ENCODE measurements at regions not wholly inside any gene's neighbourhood (a gene's known extent, or its start where the extent isn't known, plus 50 kb on each side); places are given as distances from the start of the nearest gene placed in this dataset.

DNA sequence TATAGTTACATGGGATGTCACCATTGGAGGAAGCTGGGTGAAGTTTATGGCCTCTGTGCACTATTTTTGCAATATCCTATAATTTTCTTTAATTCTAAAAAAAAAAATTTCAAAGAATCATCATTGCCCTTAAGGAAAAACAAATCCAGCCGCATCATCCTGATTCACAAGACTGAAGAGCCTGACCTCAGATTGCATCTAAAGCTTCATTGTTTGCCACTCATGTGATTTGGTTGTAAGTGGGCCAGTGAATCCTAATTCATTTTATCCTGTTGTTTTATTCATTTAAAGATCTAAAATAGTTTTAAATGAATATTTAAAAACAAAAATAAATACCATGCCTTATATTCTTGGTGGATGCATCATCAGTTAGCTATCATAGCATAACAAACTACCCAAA, 504.5 kb downstream of the TBC1D4 start:
- TF ChIP-seq POLR2A (IDR thresholded peaks at IDR 0.05; ENCODE audit: low read length) (no peak), GATA1 (IDR thresholded peaks at IDR 0.05; ENCODE audit: low read depth, low read length) (no peak)

Measured in erythroblast (primary cell).